WERI-Rb-1 (cell line): ENCODE measurements at regions not wholly inside any gene's neighbourhood (a gene's known extent, or its start where the extent isn't known, plus 50 kb on each side); places are given as distances from the start of the nearest gene placed in this dataset.

Source experiments
- DNase-seq: peaks from one replicate; pipeline ENCODE4 v3.0.0-alpha.2; 2020
- H3K27ac ChIP-seq: fragments of 250-450 bp; sonication (Bioruptor Pico); 2 replicates; pipeline ENCODE4 v1.5.1; 2020; ENCODE audit warnings: mild to moderate bottlenecking, moderate library complexity
- H3K27me3 ChIP-seq: fragments of 250-450 bp; sonication (Bioruptor Pico); 2 replicates; pipeline ENCODE4 v1.5.1; 2021; ENCODE audit warnings: mild to moderate bottlenecking, low read depth, moderate library complexity; ENCODE audit not compliant: insufficient read depth, severe bottlenecking
- H3K36me3 ChIP-seq: fragments of 250-450 bp; sonication (Bioruptor Pico); 2 replicates; pipeline ENCODE4 v1.5.1; 2020; ENCODE audit warnings: mild to moderate bottlenecking, moderate library complexity
- H3K4me3 ChIP-seq: 2 replicates; pipeline ENCODE4 v1.5.1; 2011; ENCODE audit warnings: low read depth, mild to moderate bottlenecking, control low read depth, low read length
- H3K9me3 ChIP-seq: fragments of 250-450 bp; sonication (Bioruptor Pico); 2 replicates; pipeline ENCODE4 v1.5.1; 2021; ENCODE audit warnings: mild to moderate bottlenecking, moderate library complexity; ENCODE audit not compliant: severe bottlenecking
- TF ChIP-seq, protein P1 (sequence below): IDR thresholded peaks from 2 replicates; pipeline ENCODE4 v1.5.1; 2011; ENCODE audit warnings: low read depth, mild to moderate bottlenecking, control low read depth, inconsistent platforms, low read length

DNA sequence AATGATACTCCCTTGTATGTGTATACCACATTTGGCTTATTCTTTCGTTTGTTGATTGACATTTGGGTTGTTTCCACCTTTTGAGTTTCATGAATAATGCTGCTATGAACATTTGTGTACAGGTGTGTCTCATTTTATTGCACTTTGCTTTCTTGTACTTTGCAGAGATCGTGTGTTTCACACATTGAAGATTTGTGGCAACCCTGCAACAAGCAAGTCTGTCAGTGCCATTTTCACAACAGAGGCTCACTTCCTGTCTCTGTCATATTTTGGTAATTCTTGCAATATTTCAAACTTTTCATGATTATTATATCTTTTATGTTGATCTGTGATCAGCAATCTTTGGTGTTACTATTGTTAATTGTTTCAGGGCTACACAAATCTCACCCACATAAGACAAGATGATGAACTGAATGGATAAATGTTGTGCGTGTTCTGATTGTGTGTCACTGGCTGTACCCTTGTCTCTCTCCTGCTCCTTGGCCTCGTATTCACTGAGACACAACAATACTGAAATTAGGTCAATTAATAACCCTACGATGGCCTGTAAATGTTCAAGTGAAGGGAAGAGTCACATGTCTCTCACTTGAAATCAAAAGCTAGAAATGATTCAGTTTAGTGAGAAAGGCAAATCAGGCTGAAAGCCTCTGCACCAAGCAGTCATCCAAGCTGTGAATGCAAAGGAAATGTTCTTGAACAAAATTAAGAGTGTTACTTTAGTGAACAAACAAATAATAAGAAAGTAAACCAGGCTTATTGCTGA lies 133.6 kb upstream of the JCAD start:
- Histone ChIP-seq H3K27ac (no peak overlapping the region), H3K27me3 (no peaks in the 10 kb centered on the region), H3K4me3 (no peak overlapping the region), H3K9me3 (no peaks in the 10 kb centered on the region), H3K36me3 (no peaks in the 10 kb centered on the region)
- DNase-seq, result no peak
- TF ChIP-seq, protein P1, sequence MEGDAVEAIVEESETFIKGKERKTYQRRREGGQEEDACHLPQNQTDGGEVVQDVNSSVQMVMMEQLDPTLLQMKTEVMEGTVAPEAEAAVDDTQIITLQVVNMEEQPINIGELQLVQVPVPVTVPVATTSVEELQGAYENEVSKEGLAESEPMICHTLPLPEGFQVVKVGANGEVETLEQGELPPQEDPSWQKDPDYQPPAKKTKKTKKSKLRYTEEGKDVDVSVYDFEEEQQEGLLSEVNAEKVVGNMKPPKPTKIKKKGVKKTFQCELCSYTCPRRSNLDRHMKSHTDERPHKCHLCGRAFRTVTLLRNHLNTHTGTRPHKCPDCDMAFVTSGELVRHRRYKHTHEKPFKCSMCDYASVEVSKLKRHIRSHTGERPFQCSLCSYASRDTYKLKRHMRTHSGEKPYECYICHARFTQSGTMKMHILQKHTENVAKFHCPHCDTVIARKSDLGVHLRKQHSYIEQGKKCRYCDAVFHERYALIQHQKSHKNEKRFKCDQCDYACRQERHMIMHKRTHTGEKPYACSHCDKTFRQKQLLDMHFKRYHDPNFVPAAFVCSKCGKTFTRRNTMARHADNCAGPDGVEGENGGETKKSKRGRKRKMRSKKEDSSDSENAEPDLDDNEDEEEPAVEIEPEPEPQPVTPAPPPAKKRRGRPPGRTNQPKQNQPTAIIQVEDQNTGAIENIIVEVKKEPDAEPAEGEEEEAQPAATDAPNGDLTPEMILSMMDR, result no peak

DNA sequence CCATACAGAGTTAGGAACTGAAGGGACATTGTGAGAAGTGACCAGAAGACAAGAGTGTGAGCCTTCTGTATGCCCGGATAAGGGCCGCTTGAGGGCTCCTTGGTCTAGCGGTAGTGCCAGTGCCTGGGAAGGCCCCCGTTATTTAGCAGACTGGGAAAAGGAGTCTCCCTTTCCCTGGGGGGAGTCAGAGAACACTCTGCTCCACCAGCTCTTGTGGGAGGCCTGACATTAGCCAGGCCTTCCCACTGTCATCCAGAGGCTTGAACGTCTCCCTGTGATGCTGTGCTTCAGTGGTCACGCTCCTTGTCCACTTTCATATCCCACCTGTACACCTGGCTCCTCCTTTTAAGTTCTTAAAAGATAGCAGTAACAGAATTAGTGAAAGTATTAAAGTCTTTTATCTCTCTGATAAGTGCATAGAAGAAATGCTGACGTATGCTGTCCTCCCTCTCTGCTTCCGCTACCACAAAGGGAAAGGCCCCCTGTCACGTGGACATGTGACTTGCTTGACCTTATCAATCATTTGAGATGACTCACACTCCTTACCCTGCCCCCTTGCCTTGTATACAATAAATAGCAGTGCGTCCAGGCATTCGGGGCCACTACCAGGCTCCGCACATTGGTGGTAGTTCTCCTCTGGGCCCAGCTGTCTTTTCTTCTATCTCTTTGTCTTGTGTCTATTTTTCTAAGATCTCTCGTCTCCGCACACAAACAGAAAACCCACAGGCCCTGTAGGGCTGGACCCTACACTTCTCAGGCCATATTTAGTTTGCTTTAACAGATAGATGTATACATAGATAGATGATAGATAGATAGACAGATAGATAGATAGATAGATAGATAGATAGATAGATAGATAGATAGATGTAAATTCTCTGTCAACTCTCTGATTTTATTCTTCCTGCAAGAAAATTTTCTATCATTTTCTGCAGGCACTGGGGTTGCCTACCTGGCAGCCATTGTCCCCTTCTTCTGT lies 131.5 kb upstream of the JCAD start:
- TF ChIP-seq, protein P1, result no peak

DNA sequence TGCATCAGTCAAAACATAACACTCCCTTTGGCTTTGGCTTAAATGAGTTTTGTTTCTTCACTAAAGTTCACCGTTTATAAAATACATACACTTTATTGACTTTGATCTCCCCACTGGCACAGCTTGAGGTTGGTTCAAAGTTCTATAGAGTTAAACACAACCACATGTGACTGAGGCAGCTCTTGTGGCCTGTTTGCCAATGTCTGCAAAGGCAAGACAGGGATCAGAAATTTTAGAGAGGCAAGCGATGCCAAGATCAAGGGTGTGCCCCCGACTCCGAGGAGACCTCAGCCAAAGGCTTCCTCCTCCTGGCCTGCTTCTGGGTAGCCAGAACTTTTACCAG lies 129.8 kb upstream of the JCAD start:
- Histone ChIP-seq H3K27ac (no peak overlapping the region), H3K9me3 (no peaks in the 10 kb centered on the region), H3K4me3 (no peak overlapping the region), H3K27me3 (no peaks in the 10 kb centered on the region), H3K36me3 (no peaks in the 10 kb centered on the region)
- no peak for DNase-seq
- TF ChIP-seq, protein P1, result no peak

More for the DNA sequence above, 131.5 kb upstream of the JCAD start:
- Histone ChIP-seq H3K4me3 (no peak overlapping the region), H3K27ac (no peak overlapping the region), H3K27me3 (no peaks in the 10 kb centered on the region), H3K36me3 (no peaks in the 10 kb centered on the region), H3K9me3 (no peaks in the 10 kb centered on the region)
- DNase-seq, result no peak

DNA sequence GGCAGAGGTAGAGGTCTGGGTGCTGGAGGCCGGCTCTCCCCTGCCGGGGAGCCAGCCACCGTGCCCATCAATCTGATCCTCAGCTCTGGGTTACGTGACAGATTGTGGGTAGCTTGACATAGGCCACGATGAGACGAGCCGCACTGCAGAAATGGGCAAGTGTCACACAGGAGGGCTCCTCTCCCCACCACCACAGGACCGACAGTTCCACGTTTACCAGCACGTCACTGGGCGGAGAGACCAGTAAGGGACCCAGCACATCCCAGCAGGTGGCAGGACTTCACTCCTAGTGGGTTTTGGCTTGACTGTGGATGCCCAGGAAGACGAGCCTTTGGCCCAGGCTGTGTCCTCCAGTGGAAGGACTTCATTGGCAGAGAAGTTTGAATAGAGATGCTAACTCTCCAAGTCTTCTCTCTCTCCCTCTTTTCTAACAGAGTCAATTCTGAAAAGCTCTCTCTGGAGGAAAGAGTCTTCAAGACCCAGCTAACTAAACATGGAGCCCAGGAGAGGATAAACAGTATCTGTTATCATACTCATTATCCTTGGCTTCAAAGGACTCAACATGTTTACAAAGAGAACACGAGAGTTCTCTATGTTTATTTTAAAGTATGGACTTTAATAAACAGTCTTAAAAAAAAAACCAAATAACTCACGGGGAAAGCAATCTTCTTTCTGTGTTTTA lies 129.3 kb upstream of the JCAD start:
- no peaks in the 10 kb centered on the region for H3K27me3 ChIP-seq
- no peaks in the 10 kb centered on the region for H3K9me3 ChIP-seq
- TF ChIP-seq, protein P1, result no peak
- no peak for DNase-seq
- no peak overlapping the region for H3K27ac ChIP-seq
- H3K4me3 ChIP-seq, result no peak overlapping the region
- H3K36me3 ChIP-seq, result no peaks in the 10 kb centered on the region

DNA sequence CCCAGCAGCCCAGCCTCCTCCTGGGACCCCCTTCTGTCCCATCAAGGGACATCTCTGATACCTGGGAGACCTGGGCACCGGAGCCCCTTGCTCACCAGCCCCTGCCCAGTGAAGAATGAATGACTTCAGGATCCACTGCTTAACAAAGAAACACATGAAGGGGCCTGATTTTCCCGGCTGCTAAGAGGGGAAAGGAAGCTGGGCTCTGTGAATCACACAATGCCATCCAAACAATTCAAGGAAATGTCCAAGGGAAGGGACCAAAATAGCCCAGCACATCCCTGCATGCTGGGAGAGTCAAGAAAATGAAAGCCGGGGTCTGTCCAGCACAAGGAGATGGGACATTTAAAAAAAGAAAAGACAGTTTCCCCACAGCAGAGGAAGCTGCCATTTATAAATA lies 128.7 kb upstream of the JCAD start:
- no peak overlapping the region for H3K4me3 ChIP-seq
- no peak overlapping the region for H3K27ac ChIP-seq
- H3K9me3 ChIP-seq, result no peaks in the 10 kb centered on the region
- no peaks in the 10 kb centered on the region for H3K36me3 ChIP-seq
- no peak for DNase-seq
- no peaks in the 10 kb centered on the region for H3K27me3 ChIP-seq
- TF ChIP-seq, protein P1, result no peak
